Stimulated activated memory B cell treated with anti-CD40 and anti-IgM and Interleukin-4, amounts not matched to agents 10 μg/mL and 1 μg/mL and 100 μg/mL, for 72 hours (primary cell): ENCODE measurements at regions not wholly inside any gene's neighbourhood (a gene's known extent, or its start where the extent isn't known, plus 50 kb on each side); places are given as distances from the start of the nearest gene placed in this dataset.

Experiments used
- ATAC-seq: fragments of 150-1000 bp; cut with Tn5 transposase; 2 replicates; pipeline ENCODE4 v1.10.0; 2021
- H3K27ac Mint-ChIP-seq: one replicate; pipeline ENCODE4 v1.8.0; 2022; ENCODE audit warnings: mild to moderate bottlenecking, mixed read lengths
- H3K27me3 Mint-ChIP-seq: one replicate; pipeline ENCODE4 v1.8.0; 2022; ENCODE audit warnings: mixed read lengths
- H3K36me3 Mint-ChIP-seq: one replicate; pipeline ENCODE4 v1.8.0; 2022; ENCODE audit warnings: mixed read lengths
- H3K4me1 Mint-ChIP-seq: one replicate; pipeline ENCODE4 v1.8.0; 2022; ENCODE audit warnings: mixed read lengths
- H3K4me3 Mint-ChIP-seq: one replicate; pipeline ENCODE4 v1.8.0; 2022; ENCODE audit warnings: mild to moderate bottlenecking, moderate library complexity, mixed read lengths
- H3K9me3 Mint-ChIP-seq: one replicate; pipeline ENCODE4 v1.8.0; 2022; ENCODE audit warnings: mixed read lengths

DNA sequence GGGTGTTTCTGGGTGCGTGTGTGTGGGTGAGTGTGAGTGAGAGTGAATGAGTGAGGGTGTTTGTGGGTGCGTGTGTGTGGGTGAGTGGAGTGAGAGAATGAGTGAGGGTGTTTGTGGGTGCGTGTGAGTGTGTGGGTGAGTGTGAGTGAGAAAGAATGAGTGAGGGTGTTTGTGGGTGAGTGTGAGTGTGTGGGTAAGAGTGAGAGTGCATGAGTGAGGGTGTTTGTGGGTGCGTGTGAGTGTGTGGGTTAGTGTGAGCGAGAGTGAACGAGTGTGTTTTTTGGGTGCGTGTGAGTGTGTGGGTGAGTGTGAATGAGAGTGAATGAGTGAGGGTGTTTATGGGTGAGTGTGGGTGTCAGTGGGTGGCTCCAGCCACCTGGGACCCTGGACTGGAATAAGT lies 1676.1 kb upstream of the TENM3 start:
- no peak for ATAC-seq
- no peaks in the 10 kb centered on the region for H3K36me3 Mint-ChIP-seq
- peaks cover 22% of the 10 kb centered on the region for H3K9me3 Mint-ChIP-seq
- H3K4me1 Mint-ChIP-seq, result no peaks in the 10 kb centered on the region
- no peaks in the 10 kb centered on the region for H3K27me3 Mint-ChIP-seq
- H3K27ac Mint-ChIP-seq, result no peak overlapping the region
- no peak overlapping the region for H3K4me3 Mint-ChIP-seq

DNA sequence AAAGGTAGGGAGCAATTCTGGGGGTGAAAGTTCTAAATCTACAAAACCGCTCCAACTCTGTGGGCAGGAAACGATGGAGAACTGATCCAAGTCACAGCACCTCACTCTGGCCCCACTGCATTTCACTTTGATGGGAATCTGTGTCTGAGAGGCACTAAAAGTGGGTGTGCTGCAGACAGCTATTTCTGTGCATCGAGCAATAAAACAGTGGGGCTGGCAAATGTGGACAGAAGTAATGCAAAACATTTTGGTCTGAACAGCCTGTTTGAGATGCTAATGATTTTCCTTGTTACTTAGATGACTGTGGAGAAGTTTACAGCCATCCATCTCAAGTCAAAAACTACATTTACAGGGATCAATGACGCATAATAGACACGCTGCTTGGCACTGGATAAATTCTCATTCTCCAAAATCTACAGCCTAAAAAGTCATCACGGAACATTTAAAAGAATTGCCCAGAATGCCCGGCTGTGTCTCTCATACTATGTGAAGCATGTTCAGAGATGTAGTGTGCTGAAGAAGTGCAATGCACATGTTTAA lies 1671.6 kb upstream of the TENM3 start:
- Mint-ChIP-seq H3K4me1 (no peaks in the 10 kb centered on the region), H3K4me3 (no peak overlapping the region), H3K27me3 (no peaks in the 10 kb centered on the region), H3K36me3 (no peaks in the 10 kb centered on the region), H3K27ac (no peak overlapping the region), H3K9me3 (peaks cover 14% of the 10 kb centered on the region)
- no peak for ATAC-seq

DNA sequence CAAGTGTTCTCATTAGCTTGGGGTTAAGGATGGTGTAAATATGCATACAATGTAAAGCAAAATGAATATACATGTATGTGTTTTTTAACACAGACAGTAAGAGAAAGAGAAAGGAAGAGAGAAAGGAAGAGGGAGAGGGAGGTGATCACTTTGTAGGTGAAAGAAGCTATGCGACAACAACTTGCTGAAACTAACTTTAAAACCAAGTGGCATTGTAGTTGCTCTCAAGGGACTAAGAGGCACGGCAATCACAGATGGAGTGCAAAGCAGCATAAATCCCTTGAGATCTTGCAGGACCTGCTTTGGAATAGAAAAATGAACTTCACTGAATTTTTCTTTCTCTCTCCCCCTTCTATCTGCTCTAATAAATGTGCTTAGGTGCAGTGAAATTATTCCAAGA lies 1665.0 kb upstream of the TENM3 start:
- no peaks in the 10 kb centered on the region for H3K36me3 Mint-ChIP-seq
- no peak overlapping the region for H3K27ac Mint-ChIP-seq
- no peaks in the 10 kb centered on the region for H3K4me1 Mint-ChIP-seq
- ATAC-seq, result no peak
- H3K4me3 Mint-ChIP-seq, result no peak overlapping the region
- no peaks in the 10 kb centered on the region for H3K27me3 Mint-ChIP-seq
- peaks cover 3% of the 10 kb centered on the region for H3K9me3 Mint-ChIP-seq

DNA sequence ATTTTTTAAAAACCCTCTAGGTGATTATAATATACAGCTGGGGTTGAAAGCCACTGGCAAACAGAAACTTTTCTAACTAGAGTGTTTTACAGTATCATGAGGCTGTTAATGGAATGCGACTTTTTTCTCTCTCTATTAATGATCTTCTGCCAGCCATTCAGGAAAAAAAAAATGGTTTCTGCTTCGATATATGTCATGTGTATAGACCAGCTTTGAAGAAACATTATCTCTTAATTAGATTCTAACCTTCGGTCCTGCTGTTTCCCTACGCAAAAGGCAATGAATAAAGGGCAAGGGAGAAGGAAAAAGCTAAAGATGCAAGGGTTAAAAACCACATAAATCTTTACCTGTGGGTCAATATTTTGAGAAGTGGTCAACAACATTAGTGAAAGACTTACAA lies 1662.1 kb upstream of the TENM3 start:
- Mint-ChIP-seq H3K4me1 (no peaks in the 10 kb centered on the region), H3K36me3 (no peaks in the 10 kb centered on the region), H3K27me3 (no peaks in the 10 kb centered on the region), H3K27ac (no peak overlapping the region), H3K9me3 (no peaks in the 10 kb centered on the region), H3K4me3 (no peak overlapping the region)
- no peak for ATAC-seq

DNA sequence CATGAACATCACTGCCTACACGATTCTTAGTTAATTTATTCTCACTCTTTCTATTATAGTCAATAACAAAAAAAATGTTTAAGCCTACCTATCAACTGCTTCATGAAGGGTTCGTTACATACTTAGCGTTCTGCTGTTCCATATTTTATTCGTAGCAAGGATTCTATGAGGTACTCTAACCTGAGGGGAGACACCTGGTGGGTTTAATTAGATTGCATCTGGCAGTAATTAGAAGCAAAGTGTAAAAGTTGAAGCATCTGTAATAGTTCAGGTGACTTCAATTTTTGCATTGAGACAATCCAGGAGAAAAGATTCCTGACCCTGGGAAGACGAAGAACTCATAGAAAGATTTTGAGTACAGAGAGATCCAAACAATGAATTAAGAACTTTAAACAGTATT lies 1655.8 kb upstream of the TENM3 start:
- no peaks in the 10 kb centered on the region for H3K4me1 Mint-ChIP-seq
- H3K27ac Mint-ChIP-seq, result no peak overlapping the region
- no peaks in the 10 kb centered on the region for H3K27me3 Mint-ChIP-seq
- no peak for ATAC-seq
- H3K36me3 Mint-ChIP-seq, result no peaks in the 10 kb centered on the region
- H3K4me3 Mint-ChIP-seq, result no peak overlapping the region
- peaks cover 2% of the 10 kb centered on the region for H3K9me3 Mint-ChIP-seq

DNA sequence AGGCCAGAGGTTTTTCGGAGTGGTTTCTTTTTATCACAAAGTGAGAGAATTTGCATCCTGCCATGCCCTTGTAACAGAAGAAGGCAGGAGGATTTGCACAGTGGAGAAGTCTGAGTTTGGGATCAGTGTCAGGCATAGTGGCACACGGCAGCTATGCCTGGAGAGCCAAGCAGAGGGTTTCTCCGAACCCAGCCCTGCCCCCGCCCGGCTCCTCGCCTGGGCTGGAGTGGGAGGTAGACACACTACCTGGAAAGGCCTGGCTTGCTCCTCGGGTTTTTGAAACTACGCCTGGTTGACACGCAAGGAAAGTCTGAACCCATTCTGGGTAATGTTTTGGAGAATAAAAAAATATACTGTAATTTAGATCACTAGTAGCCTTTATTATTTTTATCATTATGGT lies 1653.6 kb upstream of the TENM3 start:
- no peak for ATAC-seq
- Mint-ChIP-seq H3K9me3 (peaks cover 6% of the 10 kb centered on the region), H3K36me3 (no peaks in the 10 kb centered on the region), H3K27ac (no peak overlapping the region), H3K4me1 (no peaks in the 10 kb centered on the region), H3K4me3 (no peak overlapping the region), H3K27me3 (no peaks in the 10 kb centered on the region)

DNA sequence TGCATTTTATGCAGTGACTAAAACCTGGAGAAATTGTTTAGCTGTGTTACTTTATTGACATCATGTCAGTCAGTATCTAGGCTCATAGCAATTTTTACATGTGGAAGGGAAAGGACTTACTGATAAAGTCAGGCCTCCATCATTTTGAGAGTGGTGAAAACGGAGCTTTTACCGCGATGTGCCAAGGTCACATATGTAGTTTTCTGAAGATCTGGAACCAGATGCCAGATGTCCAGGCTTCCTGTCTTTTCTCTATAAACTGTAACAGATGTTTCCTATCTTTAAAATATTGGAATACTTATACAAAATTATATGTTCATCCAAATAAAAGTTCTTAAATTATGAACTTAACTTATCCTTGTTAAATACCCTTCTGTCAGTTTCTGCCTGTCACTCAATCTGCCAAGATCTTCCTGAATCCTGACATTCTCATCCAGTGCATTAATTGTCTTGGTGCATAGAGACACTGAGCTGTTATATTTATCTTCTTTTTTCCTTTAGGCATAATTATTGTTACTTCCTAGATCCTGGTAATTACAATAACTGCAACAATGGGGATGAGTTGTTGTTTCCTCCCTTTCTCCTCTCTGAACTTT lies 1646.2 kb upstream of the TENM3 start:
- H3K9me3 Mint-ChIP-seq, result peaks cover 4% of the 10 kb centered on the region
- H3K27me3 Mint-ChIP-seq, result no peaks in the 10 kb centered on the region
- H3K36me3 Mint-ChIP-seq, result no peaks in the 10 kb centered on the region
- ATAC-seq, result no peak
- H3K4me3 Mint-ChIP-seq, result no peak overlapping the region
- H3K27ac Mint-ChIP-seq, result no peak overlapping the region
- H3K4me1 Mint-ChIP-seq, result no peaks in the 10 kb centered on the region

DNA sequence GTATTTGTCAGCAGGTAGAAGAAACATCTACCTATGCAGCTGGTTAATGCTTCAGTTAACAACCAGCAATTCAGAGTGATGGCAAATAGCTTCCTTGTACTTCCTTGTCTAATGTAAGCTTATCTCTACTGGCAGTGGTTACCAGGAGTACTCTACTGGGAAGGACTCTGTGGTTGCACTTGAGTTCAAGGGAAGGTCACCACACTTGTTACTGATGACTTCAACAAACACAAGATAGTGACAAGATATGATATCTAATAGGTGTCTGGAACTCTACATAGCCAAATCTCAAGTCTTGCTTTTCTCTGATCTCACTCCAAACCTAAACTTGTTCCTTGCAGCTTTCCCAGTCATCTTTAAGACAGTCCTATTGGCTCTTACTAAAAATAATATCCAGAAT lies 1644.9 kb upstream of the TENM3 start:
- Mint-ChIP-seq H3K9me3 (peaks cover 4% of the 10 kb centered on the region), H3K4me3 (no peak overlapping the region), H3K36me3 (no peaks in the 10 kb centered on the region), H3K27me3 (no peaks in the 10 kb centered on the region), H3K4me1 (no peaks in the 10 kb centered on the region), H3K27ac (no peak overlapping the region)
- no peak for ATAC-seq

DNA sequence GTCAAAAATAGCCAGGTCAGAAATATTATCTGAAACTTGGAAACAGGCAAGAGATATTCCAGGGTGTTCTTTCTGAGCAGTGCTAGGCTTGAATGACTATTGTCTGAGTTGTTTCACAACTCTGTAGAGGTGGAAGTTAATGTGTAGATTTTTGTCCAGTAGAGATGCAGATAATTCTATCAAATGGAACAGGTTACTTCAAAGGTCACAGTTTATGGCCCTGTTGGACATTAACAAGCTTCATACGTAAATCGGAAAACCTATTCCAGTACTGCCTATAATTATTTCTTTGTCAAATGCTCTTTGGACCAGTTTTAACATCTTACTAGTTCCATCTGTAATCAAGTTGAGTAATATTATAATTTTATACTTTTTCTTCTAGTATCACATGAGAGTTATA lies 1639.4 kb upstream of the TENM3 start:
- no peak for ATAC-seq
- H3K27me3 Mint-ChIP-seq, result no peaks in the 10 kb centered on the region
- peaks cover 3% of the 10 kb centered on the region for H3K9me3 Mint-ChIP-seq
- H3K4me3 Mint-ChIP-seq, result no peak overlapping the region
- no peak overlapping the region for H3K27ac Mint-ChIP-seq
- no peaks in the 10 kb centered on the region for H3K36me3 Mint-ChIP-seq
- H3K4me1 Mint-ChIP-seq, result no peaks in the 10 kb centered on the region

DNA sequence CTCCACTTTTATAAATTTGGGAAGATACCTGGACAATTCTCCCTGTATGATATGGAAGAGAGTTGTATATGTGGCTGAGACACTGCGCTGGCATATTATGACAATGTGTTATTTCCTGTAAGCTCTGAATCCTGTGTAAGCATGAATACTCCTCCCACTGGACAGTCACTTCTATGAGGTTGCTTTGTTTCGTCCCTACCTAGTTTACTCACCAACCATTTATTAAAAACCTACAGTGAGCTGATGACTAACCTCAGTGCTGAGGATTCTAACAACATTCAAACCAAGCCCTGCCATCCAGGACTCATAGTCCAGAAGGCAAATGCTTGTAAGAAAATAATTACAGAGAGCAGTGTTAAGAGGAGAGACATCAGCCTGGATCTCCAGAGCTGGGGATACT lies 1632.9 kb upstream of the TENM3 start:
- Mint-ChIP-seq H3K9me3 (peaks cover 3% of the 10 kb centered on the region), H3K27ac (no peak overlapping the region), H3K27me3 (no peaks in the 10 kb centered on the region), H3K4me3 (no peak overlapping the region), H3K36me3 (no peaks in the 10 kb centered on the region), H3K4me1 (no peaks in the 10 kb centered on the region)
- no peak for ATAC-seq

DNA sequence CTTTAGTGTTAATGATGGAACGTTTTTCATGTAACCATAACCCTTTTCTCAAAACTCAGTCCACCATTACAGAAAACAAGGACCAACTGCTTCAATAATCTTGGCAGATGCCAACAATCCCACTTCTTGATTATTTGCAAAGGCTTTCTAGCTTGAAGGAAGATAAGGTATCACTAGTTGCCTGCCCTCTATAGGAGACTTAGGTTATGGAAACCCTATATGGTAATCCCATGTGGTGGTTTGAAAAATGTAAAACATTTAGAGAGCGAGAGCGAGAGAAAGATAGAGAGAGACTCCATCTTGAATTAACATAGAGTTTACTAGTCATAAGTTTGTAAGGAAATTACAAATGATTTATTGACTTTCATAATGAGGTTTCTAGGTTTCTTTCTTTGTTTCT lies 1627.5 kb upstream of the TENM3 start:
- Mint-ChIP-seq H3K36me3 (no peaks in the 10 kb centered on the region), H3K27me3 (no peaks in the 10 kb centered on the region), H3K4me3 (no peak overlapping the region), H3K9me3 (no peaks in the 10 kb centered on the region), H3K27ac (no peak overlapping the region), H3K4me1 (no peaks in the 10 kb centered on the region)
- ATAC-seq, result no peak

DNA sequence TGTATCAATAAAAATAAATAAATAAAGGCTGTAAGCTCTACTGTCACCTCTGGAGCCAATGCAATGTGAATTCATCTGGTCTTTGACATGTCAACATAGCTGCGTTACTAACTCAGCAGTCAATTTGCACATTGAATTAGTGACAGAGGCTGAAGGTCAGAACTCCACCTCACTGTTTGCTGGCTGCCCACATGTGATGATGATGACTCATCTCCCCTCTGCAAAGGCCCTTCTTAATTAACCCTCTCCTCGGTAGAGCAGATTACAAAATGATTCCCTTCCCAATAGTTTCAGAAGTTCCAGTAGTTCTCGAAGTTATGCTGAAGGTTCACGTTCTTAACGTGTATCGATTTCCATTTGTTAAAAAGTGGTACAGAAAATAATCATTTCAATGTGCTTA lies 1626.0 kb upstream of the TENM3 start:
- no peak for ATAC-seq
- Mint-ChIP-seq H3K4me3 (no peak overlapping the region), H3K36me3 (no peaks in the 10 kb centered on the region), H3K4me1 (no peaks in the 10 kb centered on the region), H3K27me3 (no peaks in the 10 kb centered on the region), H3K9me3 (no peaks in the 10 kb centered on the region), H3K27ac (no peak overlapping the region)

DNA sequence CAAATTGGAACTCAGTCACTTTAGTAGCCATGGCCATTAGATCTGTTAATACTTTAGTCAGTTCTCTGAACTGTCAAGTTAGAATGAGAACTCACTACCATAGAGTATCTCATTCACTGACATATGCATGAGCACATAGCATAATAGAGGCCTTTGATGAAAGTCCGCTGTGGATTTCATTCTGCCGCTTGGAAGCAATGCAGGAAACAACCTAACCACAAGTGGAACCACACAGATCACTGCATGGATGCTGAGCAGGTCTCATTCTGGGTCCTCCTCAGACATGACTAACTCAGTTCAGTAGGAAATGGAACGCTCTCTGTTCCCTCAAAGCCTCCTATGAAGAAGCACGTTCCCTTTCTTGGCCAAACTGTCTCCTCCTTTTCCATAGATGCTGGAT lies 1624.8 kb upstream of the TENM3 start:
- no peaks in the 10 kb centered on the region for H3K4me1 Mint-ChIP-seq
- ATAC-seq, result no peak
- no peak overlapping the region for H3K27ac Mint-ChIP-seq
- H3K9me3 Mint-ChIP-seq, result no peaks in the 10 kb centered on the region
- no peaks in the 10 kb centered on the region for H3K27me3 Mint-ChIP-seq
- no peak overlapping the region for H3K4me3 Mint-ChIP-seq
- H3K36me3 Mint-ChIP-seq, result no peaks in the 10 kb centered on the region

DNA sequence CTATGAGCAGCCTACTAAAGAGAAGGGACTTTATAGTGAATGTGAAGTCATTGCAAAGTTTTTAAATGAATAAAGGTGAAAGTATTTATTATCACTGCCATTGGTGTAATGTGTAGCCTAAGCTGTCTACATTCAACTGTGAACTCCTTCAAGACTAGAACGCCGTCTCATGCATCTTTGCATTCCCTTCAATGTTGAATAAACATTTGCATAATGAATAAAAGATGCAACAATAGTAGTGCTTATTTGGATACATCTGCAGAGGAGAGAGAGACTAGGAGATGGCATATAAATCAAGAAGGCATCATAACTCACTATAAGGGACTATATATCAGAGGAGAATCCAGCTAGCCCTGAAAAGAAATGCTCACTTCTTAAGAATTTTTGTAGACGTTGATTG lies 1623.8 kb upstream of the TENM3 start:
- Mint-ChIP-seq H3K4me3 (no peak overlapping the region), H3K4me1 (no peaks in the 10 kb centered on the region), H3K9me3 (no peaks in the 10 kb centered on the region), H3K36me3 (no peaks in the 10 kb centered on the region), H3K27ac (no peak overlapping the region), H3K27me3 (no peaks in the 10 kb centered on the region)
- no peak for ATAC-seq

DNA sequence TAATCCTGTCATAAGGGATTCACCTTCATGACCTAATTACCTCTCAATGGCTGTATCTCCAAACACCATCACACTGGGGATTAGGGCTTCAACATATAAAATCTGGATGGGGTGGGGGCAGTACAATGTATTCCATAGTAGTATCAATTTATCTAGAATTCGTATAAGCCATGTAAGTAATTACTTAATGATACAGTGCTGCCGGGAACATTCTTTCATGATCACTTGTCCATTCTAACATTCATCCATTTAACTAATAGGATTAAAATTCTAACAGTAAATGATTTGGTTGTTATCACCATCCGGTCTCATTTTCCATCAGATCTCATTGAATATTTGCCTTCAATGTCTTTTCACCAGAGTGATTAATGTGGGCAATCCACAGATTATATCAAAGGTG lies 1620.9 kb upstream of the TENM3 start:
- Mint-ChIP-seq H3K4me3 (no peak overlapping the region), H3K4me1 (no peaks in the 10 kb centered on the region), H3K9me3 (no peaks in the 10 kb centered on the region), H3K27ac (no peak overlapping the region), H3K36me3 (no peaks in the 10 kb centered on the region), H3K27me3 (no peaks in the 10 kb centered on the region)
- no peak for ATAC-seq

DNA sequence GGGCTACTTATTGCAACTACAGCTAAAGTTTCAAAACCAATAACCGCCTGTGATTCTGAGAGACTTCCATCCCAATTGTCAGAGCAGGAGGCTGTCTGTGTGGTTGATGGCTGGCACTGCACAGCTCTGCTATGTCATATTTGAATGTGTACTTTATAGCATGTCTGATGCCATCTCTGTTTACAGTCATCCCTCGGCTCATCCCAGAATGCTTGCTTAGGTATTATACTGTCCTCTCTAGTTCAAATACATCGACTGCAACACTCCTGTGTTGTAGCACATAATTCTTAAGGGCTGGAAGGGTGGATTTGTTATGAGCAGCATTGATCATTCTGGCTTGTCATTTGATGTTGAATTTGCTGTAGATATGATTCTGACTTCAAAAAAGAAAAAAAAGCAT lies 1617.5 kb upstream of the TENM3 start:
- H3K4me1 Mint-ChIP-seq, result no peaks in the 10 kb centered on the region
- no peaks in the 10 kb centered on the region for H3K27me3 Mint-ChIP-seq
- H3K9me3 Mint-ChIP-seq, result no peaks in the 10 kb centered on the region

More for the DNA sequence above, 1617.5 kb upstream of the TENM3 start:
- no peaks in the 10 kb centered on the region for H3K36me3 Mint-ChIP-seq
- ATAC-seq, result no peak
- no peak overlapping the region for H3K4me3 Mint-ChIP-seq
- H3K27ac Mint-ChIP-seq, result no peak overlapping the region
